VCaP (cell line): ENCODE measurements at regions not wholly inside any gene's neighbourhood (a gene's known extent, or its start where the extent isn't known, plus 50 kb on each side); places are given as distances from the start of the nearest gene placed in this dataset.
"Not testable (repeated sequence)": the region's sequence is repeated elsewhere in the genome, so short reads cannot be mapped to it uniquely, and the experiment has no call there.

ENCODE experiments used
- H3K27ac ChIP-seq: fragments of 450-650 bp; 2 replicates; pipeline ENCODE4 v1.5.1; 2017
- TF ChIP-seq, protein P1 (sequence below): fragments of 450-650 bp; conservative IDR thresholded peaks from 2 replicates; pipeline ENCODE4 v1.5.1; 2017; ENCODE audit warnings: mild to moderate bottlenecking, moderate library complexity

DNA sequence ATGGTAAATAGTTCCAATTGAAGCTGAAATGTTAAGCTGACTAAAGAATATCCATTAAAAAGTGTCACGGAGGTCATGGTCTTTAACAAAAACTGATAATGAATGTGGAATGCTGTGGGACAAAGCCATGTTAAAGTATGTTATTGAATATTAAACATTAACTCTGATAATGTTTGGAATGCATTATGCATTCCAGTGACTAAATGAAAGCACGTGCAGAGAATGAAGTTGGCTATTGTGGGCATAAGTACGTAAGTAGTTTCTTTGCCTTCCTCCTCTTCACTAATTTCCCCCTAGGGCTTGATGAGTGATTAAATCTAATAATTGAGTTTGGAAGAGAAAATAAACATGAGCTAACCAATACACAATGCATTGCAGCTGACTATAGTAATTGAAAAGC is 640.4 kb upstream of the CDH10 start:
- TF ChIP-seq, protein P1, sequence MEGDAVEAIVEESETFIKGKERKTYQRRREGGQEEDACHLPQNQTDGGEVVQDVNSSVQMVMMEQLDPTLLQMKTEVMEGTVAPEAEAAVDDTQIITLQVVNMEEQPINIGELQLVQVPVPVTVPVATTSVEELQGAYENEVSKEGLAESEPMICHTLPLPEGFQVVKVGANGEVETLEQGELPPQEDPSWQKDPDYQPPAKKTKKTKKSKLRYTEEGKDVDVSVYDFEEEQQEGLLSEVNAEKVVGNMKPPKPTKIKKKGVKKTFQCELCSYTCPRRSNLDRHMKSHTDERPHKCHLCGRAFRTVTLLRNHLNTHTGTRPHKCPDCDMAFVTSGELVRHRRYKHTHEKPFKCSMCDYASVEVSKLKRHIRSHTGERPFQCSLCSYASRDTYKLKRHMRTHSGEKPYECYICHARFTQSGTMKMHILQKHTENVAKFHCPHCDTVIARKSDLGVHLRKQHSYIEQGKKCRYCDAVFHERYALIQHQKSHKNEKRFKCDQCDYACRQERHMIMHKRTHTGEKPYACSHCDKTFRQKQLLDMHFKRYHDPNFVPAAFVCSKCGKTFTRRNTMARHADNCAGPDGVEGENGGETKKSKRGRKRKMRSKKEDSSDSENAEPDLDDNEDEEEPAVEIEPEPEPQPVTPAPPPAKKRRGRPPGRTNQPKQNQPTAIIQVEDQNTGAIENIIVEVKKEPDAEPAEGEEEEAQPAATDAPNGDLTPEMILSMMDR = no peak
- no peak overlapping the region for H3K27ac ChIP-seq

DNA sequence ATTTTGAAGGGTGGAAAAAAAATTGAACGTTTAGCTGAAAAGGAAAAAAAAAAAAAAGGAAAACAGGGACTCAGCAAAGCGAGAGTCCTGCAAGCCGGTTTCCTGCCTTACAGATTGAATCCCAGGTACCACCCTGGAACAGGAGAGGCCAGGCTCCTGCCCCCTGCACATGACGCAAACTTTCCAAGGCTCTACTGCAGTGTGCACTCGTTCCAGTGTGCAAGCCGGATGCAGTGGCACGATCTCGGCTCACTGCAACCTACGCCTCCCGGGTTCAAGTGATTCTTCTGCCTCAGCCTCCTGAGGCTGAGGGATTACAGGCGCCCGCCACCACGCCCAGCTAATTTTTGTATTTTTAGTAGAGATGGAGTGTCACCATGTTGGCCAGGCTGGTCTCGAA is 618.7 kb upstream of the CDH10 start:
- not testable (repeated sequence) for H3K27ac ChIP-seq

DNA sequence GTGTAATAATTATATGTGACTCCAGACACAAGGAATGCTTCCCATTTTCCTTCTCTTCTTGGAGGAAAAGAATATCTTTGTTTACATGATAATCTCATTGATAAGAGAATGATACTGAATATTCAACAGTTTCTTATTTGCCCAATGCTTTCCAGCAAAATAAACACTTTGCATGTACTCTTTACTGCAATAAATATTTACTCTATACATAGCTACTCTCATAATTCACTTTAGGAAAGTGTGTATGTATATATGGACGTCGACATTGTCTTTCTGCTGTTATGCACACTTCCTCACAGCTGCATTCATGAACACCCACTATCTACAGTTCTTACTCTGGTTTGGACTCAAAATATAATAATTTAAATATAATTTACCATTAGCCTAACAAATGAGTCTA is 617.4 kb upstream of the CDH10 start:
- no peak overlapping the region for H3K27ac ChIP-seq
- TF ChIP-seq, protein P1 = no peak

DNA sequence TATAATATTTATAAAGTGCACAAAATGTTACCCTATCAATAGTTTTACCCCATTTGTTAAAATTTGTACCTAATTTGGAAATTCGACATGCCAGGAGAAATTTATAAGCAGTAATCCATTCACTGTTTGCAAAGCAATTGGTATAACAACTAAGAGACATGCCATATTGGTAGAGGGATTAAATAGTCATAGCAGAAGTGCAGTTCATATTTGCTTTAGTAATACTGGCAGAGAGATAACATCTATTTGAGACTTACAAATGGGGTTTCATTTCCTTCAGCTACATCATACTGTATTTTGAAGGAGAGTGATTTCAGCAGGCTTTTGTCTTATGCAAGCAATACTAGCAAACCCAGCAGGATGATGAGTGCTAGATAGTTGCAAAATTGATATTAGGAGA is 610.4 kb upstream of the CDH10 start:
- H3K27ac ChIP-seq = no peak overlapping the region
- TF ChIP-seq, protein P1 = no peak

DNA sequence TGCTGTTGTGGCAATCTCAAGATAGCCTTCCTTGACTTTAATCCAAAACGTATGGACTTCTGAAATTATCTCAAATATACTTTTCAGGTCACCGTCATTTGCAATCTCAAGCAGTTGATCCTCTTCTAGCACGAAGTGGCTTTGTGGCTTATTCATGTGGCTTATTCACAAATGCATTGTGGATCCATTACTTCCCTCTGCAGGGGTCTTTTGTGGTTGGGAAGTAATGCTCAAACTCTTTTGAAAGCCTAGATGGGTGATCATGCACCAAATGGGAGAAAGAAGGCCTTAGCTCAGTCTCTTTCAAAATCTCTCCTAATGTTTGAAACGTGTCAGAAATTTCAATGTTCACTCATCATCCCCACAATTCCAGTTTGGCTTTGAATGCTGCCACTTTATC is 597.2 kb upstream of the CDH10 start:
- no peak overlapping the region for H3K27ac ChIP-seq
- TF ChIP-seq, protein P1 = no peak

DNA sequence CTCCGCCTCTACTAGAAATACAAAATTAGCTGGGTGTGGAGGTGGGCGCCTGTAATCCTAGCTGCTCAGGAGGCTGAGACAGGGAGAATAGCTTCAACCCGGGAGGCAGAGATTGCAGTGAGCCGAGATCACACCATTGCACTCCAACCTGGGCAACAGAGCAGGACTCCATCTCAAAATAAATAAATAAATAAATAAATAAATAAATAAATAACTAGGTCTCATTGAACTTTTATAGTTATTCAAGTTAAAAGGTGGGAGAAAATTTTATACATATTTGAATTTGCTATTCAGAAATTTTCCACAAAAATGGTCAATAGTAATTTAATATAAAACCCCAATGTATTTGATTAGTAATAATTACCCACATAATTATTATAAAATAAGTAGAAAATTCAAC is 593.9 kb upstream of the CDH10 start:
- H3K27ac ChIP-seq = not testable (repeated sequence)

DNA sequence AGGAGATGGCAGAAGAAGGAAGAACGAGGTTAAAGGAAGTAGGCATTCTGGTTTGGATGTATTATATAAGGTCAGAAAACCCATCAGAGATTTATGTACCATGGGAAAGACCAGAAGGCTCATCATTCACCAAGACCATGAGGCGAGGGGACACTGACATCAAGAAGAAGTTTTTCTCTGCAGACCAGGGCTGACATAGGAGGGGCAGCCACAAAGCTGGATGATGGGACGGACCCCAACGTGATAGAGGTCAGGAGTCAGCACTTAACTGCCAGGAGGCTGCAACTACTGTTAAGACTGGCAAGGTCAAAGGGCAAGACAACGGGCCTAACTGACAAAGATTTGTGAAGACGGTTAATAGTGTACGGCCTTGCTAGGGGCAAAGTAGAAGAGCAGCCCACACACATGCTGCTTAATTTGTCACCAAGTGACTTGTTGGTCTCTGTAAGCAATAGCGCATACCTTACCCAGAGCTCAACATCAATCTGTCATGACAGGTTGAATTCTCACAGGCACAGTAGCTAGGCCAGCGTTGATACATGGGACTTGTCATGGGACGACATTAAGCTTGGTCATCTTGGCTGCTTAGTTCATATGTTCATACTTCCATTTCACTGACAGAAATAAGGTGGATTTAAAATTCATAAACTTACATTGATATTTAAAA is 579.7 kb upstream of the CDH10 start:
- TF ChIP-seq, protein P1 = no peak

DNA sequence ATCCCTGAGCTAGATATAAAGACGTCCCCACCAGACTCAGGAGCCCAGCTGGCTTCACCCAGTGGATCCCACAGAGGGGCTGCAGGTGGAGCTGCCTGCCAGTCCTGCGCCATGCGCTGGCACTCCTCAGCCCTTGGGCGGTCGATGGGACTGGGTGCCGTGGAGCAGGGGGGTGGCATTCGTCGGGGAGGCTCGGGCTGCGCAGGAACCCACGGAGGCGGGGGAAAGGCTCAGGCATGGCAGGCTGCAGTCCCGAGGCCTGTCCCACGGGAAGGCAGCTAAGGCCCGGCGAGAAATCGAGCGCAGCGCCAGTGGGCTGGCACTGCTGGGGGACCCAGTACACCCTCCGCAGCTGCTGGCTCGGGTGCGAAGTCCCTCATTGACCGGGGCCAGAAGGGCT is 555.1 kb upstream of the CDH10 start:
- not testable (repeated sequence) for H3K27ac ChIP-seq

More for the DNA sequence above, 579.7 kb upstream of the CDH10 start:
- H3K27ac ChIP-seq = no peak overlapping the region

DNA sequence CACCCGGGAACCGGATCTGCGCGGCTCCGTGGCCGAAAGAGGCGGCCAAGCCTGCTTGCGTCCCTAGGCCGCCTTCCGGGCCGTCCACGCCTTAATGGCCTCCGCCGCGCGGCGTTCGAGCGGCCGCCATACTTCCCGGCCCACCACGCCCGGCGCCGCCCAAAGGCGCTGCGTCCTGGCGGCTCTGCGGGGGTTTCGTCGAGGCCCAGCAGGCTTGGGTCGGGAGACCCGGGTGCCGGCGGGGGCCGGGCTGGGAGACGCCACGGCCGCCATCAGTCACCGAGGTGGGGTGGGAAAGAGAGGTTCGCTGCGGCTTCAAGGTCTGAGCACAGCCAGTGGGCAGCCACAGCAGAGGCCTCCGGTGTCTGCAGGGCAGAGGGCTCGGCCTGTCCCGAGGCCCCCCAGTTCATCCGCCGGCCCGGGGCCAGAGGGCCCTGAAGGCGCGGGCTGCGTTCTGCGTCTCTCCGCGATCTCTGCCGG is 545.8 kb upstream of the CDH10 start:
- TF ChIP-seq, protein P1 = no peak
- H3K27ac ChIP-seq = no peak overlapping the region
